AG10803 (cell line): ENCODE measurements at regions not wholly inside any gene's neighbourhood (a gene's known extent, or its start where the extent isn't known, plus 50 kb on each side); places are given as distances from the start of the nearest gene placed in this dataset.
"Not testable (repeated sequence)": the region's sequence is repeated elsewhere in the genome, so short reads cannot be mapped to it uniquely, and the experiment has no call there.

Source experiments
- DNase-seq: peaks from one replicate; pipeline ENCODE4 v3.0.0; 2010; ENCODE audit warnings: low read depth
- H3K4me3 ChIP-seq: 2 replicates; pipeline ENCODE4 v1.5.1; 2011; ENCODE audit warnings: mild to moderate bottlenecking, low read length, control low read depth
- TF ChIP-seq, protein P1 (sequence below): conservative IDR thresholded peaks from 2 replicates; pipeline ENCODE4 v1.5.1; 2011; ENCODE audit warnings: mild to moderate bottlenecking, low read length, control low read depth, inconsistent platforms

DNA sequence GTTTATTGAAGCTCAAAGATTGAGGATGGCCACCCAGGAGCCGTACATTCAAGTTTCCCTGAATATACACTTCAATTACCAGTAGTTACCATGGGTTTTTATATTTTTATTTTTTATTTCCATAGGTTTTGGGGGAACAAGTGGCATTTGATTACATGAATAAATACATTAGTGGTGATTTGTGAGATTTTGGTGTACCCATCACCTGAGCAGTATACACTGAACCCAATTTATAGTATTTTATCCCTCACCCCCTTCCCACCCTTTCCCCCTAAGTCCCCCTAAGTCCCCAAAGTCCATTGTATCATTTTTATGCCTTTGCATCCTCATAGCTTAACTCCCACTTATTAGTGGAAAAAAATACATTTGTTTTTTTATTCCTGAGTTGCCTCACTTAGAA is 791.4 kb downstream of the BRINP3 start:
- no peak overlapping the region for H3K4me3 ChIP-seq
- TF ChIP-seq, protein P1, sequence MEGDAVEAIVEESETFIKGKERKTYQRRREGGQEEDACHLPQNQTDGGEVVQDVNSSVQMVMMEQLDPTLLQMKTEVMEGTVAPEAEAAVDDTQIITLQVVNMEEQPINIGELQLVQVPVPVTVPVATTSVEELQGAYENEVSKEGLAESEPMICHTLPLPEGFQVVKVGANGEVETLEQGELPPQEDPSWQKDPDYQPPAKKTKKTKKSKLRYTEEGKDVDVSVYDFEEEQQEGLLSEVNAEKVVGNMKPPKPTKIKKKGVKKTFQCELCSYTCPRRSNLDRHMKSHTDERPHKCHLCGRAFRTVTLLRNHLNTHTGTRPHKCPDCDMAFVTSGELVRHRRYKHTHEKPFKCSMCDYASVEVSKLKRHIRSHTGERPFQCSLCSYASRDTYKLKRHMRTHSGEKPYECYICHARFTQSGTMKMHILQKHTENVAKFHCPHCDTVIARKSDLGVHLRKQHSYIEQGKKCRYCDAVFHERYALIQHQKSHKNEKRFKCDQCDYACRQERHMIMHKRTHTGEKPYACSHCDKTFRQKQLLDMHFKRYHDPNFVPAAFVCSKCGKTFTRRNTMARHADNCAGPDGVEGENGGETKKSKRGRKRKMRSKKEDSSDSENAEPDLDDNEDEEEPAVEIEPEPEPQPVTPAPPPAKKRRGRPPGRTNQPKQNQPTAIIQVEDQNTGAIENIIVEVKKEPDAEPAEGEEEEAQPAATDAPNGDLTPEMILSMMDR = no peak
- DNase-seq = no peak

- no peak overlapping the region for H3K4me3 ChIP-seq
- DNase-seq = no peak
- TF ChIP-seq, protein P1 = no peak
Observed at GRCh38 chr1:189693140-189693539, 784.5 kb downstream of the BRINP3 start.

DNA sequence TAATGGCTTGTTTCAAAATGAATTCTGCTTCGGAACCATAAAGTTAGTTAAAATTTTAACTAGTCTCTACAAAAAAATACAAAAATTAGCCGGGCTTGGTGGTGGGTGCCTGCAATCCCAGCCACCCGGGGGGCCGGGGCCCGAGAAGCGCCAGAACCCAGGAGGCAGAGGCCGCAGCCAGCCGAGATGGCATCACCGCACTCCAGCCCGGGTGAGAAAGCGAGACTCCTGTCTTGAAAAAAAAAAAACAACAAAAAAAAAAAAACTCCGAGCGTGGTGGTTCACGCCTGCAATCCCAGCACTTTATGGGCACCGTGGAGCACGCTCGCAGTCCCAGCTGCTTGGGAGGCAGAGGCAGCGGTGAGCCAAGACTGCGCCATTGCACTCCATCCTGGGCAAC is 781.4 kb downstream of the BRINP3 start:
- TF ChIP-seq, protein P1 = no peak
- H3K4me3 ChIP-seq = no peak overlapping the region
- DNase-seq = no peak

- no peak for DNase-seq
- no peak overlapping the region for H3K4me3 ChIP-seq
- TF ChIP-seq, protein P1 = no peak
Observed at GRCh38 chr1:189697113-189697512, 780.6 kb downstream of the BRINP3 start.

GRCh38 chr1:189701606-189702005 is 776.1 kb downstream of the BRINP3 start:
- TF ChIP-seq, protein P1 = no peak
- H3K4me3 ChIP-seq = no peak overlapping the region
- no peak for DNase-seq

- H3K4me3 ChIP-seq = no peak overlapping the region
- no peak for DNase-seq
- TF ChIP-seq, protein P1 = no peak
Observed at GRCh38 chr1:189706594-189706993, 771.1 kb downstream of the BRINP3 start.

DNA sequence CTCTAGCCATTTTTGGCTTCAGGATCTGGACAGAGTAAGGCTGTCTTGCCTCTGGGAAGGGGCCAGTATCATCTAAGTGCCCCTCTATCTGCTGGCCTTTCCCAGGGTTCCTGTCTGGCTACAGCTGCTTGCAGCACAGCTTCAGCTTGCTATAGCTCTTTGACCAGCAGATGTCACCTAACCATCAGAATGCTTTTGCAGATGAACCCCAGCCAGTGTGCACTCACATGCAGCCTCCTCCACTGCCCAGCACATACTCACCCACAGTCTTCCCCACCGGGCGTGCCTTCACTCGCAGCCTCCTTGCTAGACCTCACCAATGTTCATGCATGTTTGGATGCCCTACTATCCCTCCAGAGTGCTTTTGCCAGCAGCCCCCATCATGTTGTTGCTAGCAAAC is 769.0 kb downstream of the BRINP3 start:
- TF ChIP-seq, protein P1 = no peak
- DNase-seq = no peak

DNA sequence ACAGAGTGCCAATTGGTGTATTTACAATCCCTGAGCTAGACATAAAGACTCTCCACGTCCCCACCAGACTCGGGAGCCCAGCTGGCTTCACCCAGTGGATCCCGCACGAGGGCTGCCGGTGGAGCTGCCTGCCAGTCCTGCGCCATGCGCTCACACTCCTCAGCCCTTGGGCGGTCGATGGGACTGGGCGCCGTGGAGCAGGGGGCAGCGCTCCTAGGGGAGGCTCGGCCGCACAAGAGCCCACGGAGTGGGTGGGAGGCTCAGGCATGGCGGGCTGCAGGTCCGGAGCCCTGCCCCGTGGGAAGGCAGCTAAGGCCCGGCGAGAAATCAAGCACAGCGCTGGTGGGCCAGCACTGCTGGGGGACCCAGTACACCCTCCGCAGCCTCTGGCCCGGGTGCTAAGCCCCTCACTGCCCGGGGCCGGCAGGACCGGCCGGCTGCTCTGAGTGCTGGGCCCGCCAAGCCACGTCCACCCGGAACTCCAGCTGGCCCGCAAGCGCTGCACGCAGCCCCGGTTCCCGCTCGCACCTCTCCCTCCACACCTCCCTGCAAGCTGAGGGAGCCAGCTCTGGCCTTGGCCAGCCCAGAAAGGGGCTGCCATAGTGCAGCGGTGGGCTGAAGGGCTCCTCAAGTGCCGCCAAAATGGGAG is 759.4 kb downstream of the BRINP3 start:
- DNase-seq, H3K4me3 ChIP-seq: not testable (repeated sequence)

More for the DNA sequence above, 769.0 kb downstream of the BRINP3 start:
- H3K4me3 ChIP-seq = no peak overlapping the region
